Erythroblast (primary cell): ENCODE measurements at regions not wholly inside any gene's neighbourhood (a gene's known extent, or its start where the extent isn't known, plus 50 kb on each side); places are given as distances from the start of the nearest gene placed in this dataset.

Experiments used
- GATA1 ChIP-seq: IDR thresholded peaks from 2 replicates; pipeline ENCODE4 v1.6.1; 2011; ENCODE audit warnings: low read depth, mild to moderate bottlenecking, control low read depth, low read length, moderate library complexity
- POLR2A ChIP-seq: IDR thresholded peaks from 2 replicates; pipeline ENCODE4 v1.6.1; 2011; ENCODE audit warnings: mild to moderate bottlenecking, low read length

- no peak for TF ChIP-seq POLR2A
- no peak for TF ChIP-seq GATA1
Measured at GRCh38 chr3:80334534-80334933, 566.7 kb upstream of the ROBO1 start.
